NCI-H187 (cell line): ENCODE measurements at regions not wholly inside any gene's neighbourhood (a gene's known extent, or its start where the extent isn't known, plus 50 kb on each side); places are given as distances from the start of the nearest gene placed in this dataset.
A peak's percentile ranks its signal among the peaks of the same experiment; 100 is the strongest.

Experiments
- DNase-seq, 2 experiments: peaks; one replicate each; lab custom pipeline; 2025; lab: John Stamatoyannopoulos, UW

- DNase-seq, result no peak
Observed at GRCh38 chr14:30305346-30305745, 253.6 kb upstream of the G2E3 start.

DNA sequence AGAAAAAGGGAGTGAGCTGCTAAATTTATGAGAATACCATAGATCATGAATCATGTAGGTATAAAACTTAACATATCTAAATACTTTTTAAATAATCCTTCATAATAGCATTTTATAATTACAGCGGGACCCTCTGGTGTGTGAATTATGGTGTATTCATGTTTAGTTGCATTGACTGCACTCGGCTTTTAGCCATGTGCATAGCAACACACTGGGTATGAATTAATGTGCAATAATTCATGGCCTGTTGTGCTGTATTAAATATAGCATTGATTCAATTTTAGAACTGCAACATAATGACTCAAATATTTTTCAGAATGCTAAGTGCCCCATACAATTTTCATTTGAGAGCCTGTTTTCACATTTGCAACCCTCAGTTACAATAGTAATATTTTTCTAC is 249.6 kb upstream of the G2E3 start:
- DNase-seq, result no peak

GRCh38 chr14:30312214-30312613 is 246.7 kb upstream of the G2E3 start:
- DNase-seq, result no peak

DNA sequence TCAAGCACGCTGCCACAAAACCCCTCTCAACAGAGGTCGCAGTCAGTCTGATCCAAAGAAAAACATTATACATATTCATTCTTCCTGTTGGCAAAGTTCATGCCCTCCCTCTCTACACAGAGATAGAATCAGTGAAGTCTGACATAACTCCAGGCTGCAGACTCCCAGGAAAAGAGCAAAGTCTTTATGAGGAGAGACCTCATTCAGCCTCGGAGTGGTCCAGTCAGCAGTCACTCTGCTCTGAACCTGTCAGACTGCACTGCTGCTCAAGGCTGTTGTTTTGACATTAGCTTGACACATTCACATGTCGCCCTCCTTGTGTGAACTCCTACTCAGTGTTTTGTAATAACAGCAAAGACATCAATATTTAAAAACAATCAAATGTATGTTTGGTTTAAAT is 241.2 kb upstream of the G2E3 start:
- no peak for DNase-seq

- DNase-seq, result no peak
Observed at GRCh38 chr14:30322819-30323218, 236.1 kb upstream of the G2E3 start.

DNA sequence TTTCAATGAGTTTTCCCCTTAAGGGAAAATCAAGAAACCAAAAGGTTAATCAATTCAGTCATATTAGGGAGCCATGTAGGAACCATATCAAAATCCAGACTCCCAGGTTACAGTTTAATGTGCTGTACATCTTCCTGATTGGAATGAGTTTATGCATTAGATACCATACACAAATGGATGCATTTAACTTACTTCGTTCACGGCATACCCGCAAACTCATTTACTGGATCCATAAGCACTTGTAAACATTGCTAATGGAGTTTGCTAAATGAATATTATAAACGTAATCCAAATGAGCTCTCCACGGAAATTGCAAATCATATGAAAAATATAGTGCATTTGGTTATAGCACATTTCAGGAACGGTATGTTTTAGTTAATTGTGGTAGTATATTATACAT is 228.9 kb upstream of the G2E3 start:
- no peak for DNase-seq

GRCh38 chr14:30330445-30330844 is 228.5 kb upstream of the G2E3 start:
- no peak for DNase-seq

DNA sequence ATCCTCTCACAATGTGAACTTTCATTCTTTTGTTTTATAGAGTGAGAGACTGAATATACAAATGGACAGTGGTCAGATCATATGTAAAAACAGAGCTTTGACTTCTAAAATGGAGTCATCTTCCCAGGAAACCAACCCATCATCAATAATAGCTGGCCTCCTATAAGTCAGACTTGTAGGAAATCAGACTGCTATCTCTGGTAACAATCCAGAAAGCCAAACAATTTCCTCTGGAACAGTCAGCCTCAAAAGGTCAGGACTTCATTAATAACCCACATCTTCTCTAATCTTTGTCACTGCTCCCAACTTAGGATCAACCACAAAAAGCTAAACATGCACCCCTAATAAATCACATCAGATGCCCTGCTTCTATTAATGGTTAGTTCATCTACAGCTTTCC is 227.9 kb upstream of the G2E3 start:
- DNase-seq, result no peak

DNA sequence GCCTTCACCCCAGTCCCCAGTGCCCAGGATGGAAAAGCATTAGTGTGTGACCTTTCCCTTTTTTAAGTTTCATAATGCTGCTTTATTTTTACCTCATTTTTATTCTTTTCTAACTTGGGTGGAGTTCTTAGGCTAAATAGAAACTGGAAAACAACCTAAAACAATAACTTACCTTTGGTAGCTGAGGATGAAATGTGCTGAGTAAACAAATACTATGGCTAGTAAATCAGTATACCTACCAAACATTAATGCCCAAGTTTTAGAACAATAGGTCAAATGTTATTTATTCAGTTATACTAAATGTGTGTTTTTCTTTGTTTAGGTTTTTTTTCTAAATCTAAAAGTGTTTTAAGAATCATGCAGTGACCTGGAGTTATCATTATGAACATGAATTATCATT is 226.6 kb upstream of the G2E3 start:
- no peak for DNase-seq

GRCh38 chr14:30333934-30334333 is 225.0 kb upstream of the G2E3 start:
- no peak for DNase-seq

GRCh38 chr14:30337456-30337855 is 221.5 kb upstream of the G2E3 start:
- DNase-seq, result no peak

DNA sequence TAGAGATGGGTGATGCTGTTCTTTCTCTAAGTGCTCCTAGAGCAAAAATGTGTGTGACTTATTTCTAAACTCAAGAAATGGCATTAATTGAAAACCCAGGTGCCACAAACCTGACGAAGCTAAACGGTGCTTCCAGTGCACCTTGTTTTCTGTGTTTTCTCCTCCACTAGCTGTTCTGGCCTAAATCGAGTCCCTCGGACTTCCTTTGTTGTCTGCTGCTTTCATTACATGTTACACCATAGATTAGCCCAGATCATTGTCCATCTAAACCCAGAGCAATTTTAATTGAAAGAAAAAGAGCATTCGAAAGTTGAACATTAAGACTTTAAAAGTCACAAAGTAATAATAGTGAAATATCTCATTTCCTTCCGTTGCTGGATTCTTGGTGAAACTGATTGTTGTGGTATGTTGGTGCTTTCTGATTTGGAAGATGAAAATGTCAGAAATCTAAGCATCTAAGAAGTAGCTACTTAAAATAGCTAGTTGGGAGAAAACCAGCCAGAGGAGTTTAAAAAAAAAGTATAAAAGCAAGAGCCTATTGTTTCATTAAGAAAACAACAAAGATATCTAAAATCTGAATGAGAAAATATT is 219.6 kb upstream of the G2E3 start:
- DNase-seq, result no peak

DNA sequence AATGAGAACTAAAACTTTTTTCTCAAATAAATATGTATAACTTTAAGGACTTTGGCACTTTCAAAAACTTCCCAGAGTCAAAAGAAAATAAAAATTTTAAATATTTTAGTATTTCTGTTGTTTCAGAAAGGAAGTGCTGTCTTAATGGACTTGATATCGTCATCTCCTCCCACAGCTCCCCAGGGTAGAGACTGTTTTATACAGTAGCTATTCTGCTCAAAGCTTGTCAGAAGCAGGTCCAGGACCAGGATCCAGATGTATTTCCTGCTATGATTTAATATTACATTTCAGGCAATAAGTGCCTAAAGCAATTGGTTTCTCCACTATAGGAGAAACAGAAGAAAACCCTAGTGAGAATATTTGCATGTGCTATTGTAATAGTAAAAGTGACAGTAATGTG is 218.5 kb upstream of the G2E3 start:
- DNase-seq, result no peak

- DNase-seq, result no peak
Observed at GRCh38 chr14:30345511-30345910, 213.4 kb upstream of the G2E3 start.

DNA sequence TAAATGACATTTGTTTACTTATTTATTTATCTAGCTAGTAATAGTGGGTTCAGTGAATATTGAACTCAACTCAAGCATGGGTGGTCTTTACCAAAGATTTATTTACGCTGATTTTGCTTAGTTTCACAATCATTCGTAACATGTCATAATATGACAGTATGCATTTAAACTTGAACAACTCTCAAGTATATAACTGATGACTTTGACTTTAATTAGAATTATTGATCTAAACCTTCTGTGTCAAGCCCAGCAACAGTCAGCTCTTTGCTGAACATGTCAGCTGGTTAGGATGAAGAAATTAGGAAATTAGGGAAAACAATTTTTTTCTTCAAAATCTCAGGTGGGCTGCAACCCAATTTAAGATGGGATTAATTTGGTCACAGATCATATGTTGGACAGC is 210.5 kb upstream of the G2E3 start:
- no peak for DNase-seq

GRCh38 chr14:30349520-30349919 is 209.4 kb upstream of the G2E3 start:
- no peak for DNase-seq

- DNase-seq, result no peak
Observed at GRCh38 chr14:30354439-30354838, 204.5 kb upstream of the G2E3 start.

DNA sequence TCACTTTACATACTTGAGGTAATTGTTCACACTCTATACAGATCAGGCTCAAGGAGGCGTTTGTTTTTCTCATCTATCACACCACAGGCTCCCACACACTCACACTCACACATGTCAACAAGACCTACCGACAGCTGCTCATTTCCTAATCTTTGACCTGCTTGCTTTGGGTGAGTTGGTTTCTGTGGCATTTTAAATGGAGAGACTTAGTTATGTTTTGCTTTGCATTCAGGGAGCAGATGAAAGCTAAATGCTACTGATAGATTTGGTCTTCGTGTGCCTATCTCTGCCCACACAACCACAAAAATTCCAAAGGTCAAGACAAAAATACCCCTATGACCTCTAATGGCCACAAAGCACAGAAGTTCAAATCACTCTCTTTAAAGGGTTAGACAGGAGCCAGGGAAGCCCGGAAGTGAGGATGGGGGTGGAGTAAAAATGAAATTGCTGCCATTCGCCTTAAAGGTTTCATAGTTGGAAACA is 203.5 kb upstream of the G2E3 start:
- no peak for DNase-seq

DNA sequence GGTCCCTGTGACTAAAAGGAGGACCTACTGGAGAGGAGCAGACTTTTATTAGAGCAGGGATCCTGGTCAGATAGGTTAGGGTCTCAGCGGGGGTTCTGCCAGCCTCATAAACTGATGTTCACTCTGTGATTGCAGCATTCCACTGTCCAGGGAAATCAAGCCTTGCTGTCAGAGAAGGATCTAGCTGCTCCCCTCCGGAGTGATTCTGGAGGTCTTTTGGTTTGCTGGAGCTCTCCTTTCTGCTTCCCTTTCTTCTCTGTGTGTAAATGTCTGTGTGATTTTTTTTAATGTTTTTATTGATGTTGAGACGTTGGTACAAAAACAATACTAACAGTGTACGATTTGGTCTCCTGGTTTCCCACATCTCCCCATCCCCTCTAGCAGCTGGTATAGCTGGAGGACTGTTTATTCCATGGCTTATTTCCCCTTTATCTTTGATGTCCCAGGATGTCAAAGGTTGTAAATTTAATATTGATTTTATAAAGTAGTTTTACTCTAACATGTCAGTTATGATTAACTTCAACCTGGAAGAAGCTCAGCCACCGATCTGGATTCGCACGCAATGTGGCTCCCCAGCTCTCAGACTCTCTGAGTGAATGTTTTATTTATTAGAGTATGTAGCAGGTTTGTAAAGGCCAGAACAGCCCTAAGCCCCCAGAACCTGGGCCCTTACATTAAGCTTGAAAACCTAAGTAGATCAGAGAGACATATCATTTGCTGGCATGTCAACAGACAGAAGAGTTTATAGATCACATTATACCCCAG is 202.3 kb upstream of the G2E3 start:
- DNase-seq, result no peak

DNA sequence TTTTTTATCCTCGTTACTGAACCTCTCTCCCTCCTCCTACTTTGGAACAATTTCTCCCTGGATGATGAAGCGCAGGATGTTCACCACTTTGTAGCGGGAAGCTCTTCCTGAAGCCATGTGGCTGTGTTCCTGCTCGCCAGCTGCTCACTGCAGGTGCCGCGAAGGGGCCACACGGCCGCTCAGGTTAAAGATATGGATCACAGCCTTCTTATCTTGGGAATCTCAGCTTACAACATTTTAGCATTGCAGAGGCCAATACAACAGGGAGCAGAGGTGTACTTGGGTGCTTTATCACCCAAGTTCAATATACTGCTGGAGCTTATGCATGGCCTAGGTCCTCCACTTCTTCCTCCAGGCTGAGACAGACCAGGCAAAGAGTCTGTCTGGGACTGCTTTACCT is 201.2 kb upstream of the G2E3 start:
- no peak for DNase-seq

DNA sequence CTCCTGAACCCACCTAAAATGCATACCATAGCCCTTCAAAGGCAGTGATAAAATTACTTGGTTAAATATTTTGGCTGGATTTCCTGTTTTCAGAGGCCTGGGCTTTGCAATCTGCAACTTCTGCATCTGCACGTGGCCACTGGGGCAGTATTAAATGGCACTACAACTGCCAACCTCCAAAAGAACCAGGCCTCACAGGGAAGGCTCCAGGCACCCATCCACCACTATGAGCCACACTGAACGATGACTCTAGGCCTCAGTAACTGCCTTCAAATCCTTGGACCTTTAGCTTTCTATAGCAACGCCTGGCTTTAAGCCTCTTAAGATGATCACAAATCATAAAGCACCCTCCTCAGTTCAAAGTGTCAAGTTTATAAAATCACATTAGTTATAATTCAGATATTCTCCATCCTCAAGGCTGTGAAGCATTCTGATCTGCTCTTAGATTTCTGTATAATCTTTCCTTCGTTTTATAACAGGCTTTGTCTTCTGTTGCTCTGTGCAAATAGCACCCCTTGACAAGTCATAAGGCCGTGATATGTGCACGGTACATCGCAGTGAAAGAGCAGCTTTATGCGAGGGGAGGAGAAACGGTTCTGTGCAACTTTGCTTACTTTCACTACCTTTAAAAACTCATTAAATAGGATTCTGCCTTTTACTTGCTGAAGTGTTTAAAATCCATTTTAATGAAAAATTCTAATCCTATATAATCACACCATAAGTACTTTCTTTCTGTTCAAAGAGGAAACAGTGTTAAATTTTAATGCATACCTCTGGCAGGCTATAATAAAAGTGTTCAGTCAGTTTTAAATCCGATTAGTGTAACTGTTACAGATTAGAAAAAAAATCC is 196.4 kb upstream of the G2E3 start:
- DNase-seq, result no peak

GRCh38 chr14:30363219-30363880 is 195.6 kb upstream of the G2E3 start:
- DNase-seq, result peak in 1 of 2 experiments; percentile 20
